Activated CD8-positive, alpha-beta memory T cell treated with anti-CD3 and anti-CD28 coated beads, Interleukin-2, amount 50 U/mL, for 1 hour (primary cell): ENCODE measurements at regions not wholly inside any gene's neighbourhood (a gene's known extent, or its start where the extent isn't known, plus 50 kb on each side); places are given as distances from the start of the nearest gene placed in this dataset.

ENCODE experiments used
- DNase-seq: peaks from one replicate; pipeline ENCODE4 v3.0.0-alpha.2; 2020; ENCODE audit errors: extremely low read depth

DNA sequence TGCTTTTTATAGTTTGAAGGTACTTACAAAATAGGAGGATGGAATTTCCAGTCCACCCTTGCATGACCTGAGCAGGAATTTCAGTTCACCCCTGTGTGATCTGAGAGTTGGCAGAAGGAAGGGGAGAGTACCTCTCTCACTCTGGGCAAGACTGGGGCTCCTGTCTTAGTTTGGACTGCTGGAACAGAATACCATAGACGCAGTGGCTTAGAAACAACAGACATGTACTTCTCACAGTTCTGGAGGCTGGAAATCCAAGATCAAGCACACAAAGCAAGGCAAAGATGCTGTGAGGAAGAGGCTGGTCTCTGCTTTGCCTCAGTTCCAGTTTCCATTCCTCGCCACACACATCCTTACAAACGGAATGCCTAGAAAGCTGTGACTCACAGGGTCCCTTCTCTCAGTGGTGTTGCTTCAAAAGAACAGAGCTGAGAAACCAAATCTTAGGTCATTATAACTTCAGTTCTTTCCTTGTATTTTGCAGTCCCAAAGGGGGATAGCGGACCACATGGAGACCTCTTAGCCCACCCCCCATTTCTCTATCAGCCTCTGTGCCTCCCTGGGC, 108.8 kb upstream of the HAAO start:
- DNase-seq: no peak

DNA sequence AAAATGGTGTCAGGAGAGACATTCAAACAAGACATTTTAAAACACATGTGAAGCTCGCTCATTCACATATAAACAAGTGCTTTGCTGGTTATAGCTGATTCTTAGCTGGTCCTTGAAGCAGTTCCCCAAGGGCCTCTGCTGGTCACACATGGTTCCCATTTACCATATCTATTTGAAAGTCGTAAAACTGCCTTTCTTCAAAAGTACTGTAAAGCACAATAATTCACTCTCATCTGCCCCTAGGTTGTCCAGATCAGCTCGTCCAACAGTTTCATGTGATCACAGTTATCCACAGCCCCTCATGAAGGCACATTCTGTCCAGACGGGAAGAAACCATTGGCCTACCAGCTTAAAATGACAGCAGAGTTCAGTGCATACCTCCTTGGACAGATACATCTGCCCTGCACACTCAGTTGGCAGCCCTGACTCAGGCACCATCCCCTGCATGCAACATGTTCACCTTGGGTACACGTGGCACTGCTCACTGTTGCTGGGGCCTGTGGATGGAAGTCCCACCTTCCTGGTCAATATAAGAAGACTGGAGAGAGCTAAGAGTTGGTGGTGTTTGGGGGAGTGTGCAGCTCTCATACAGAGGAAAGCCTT, 108.0 kb upstream of the HAAO start:
- DNase-seq: no peak

DNA sequence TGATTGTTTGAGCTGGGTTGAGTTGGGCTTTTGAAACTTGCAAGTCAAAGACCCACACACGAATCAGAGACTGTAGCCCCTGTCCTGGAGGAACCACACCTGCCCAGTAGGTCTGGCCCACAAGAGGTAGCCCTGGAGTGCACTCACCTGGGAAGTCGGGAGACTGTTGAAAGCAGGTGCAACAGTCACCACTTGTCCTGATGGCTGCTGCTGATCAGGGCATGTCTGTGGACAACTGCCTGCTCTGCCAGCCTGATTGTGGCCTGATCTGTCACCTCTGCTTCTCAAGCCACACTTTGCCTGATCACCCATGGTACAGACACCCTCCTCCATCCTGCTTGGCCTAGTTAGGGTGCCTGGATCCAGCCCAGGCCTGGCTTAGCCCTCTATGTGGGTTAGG, 105.0 kb upstream of the HAAO start:
- no peak for DNase-seq

DNA sequence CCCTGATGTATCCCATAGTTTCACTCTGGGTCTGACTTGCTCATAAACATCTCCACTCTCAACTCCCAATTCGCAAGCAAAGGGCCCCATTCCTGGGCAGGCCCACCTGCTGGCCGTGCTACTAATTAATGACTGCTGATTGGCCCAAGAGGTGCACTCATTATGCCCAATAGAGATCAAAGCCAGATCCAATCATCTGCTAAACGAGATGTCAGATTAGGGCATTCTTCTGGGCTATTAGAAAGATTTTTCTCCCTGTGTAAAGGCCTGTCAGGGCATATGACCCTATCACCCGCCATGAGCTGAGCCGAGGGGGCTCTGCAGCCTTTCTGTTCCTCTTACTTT, 103.4 kb upstream of the HAAO start:
- DNase-seq: no peak

DNA sequence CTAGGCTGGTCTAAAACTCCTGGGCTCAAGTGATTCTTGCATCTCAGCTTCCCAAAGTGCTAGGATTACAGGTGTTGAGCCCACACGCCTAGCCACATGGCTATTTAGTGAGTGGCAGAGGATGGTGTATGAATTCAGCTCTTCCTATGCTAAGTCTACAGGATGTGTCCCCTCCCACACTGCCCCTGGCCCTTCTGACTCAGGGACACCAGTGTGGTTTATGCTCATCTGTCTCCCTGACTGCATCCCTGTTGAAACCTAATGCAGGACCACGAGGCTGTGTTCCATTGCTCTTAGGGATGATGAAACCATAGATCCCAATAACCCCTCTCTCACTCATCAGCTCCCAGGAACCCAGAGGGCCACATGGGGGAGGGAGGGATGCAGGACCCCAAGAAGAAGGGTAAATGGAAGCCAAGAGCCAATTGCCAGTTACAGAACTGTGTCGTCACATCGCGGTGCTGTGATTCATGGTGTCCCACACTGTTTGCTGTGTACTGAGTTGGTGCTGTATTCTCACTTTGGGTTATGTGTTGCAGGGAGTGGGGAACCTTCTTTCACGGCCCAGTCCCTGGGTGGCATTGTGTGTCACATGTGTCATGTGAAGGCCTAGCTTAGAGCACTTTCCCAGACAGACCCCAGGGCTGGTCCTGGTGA, 102.9 kb upstream of the HAAO start:
- DNase-seq: no peak

DNA sequence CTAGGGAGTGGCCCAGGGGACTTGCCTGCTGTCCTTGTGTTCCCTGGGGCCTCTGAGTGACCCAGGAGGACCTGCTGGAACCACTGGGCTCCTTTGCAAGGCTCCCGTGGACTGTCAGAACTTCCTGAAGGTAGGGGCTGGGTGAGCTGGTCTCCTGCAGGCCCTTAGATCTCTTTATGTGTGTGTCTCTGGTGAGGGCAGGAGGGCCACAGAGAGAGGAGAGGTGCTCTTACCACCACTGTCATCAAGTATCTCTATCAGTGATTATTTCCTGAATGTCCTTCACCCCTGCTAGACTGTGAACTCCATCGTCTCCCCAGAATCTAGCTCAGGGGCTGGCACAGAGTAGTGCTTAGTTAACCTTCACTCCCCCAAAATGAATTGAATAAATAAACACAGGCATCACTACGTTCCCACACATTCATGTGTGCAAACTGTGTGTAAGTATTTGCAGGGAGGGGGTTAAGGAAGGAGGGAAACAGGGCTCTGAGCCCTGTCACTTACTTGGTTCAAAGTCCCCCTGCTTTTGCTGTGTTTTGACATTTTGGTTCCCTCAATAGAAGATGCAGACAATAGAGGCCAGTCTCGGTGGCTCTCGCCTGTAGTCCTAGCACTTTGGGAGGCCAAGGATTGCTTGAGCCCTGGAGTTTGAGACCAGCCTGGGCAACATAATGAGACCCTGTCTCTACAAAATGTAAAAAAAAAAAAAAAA, 100.8 kb upstream of the HAAO start:
- DNase-seq: no peak

DNA sequence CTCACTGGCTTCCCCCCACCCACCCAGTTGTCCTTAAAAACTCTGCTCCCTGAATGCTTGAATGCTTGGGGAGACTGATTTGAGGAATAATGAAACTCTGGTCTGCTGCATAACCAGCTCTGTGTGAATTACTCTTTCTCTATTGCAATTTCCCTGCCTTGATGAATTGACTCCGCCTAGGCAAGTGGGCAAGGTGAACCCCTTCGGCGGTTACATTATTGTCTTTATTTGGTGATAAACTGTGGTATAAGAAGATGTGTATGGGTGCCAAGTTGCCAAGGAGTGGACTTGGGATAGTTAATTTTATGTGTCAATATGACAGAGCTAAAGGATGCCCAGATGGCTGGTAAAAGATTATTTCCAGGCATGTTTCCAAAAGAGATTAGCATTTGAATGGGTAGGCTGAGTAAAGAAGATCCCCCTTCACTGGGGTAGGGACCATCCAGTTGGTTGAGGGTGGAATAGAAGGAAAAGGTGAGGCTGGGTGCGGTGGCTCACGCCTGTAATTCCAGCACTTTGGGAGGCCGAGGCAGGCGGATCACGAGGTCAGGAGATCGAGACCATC, 98.5 kb upstream of the HAAO start:
- no peak for DNase-seq

DNA sequence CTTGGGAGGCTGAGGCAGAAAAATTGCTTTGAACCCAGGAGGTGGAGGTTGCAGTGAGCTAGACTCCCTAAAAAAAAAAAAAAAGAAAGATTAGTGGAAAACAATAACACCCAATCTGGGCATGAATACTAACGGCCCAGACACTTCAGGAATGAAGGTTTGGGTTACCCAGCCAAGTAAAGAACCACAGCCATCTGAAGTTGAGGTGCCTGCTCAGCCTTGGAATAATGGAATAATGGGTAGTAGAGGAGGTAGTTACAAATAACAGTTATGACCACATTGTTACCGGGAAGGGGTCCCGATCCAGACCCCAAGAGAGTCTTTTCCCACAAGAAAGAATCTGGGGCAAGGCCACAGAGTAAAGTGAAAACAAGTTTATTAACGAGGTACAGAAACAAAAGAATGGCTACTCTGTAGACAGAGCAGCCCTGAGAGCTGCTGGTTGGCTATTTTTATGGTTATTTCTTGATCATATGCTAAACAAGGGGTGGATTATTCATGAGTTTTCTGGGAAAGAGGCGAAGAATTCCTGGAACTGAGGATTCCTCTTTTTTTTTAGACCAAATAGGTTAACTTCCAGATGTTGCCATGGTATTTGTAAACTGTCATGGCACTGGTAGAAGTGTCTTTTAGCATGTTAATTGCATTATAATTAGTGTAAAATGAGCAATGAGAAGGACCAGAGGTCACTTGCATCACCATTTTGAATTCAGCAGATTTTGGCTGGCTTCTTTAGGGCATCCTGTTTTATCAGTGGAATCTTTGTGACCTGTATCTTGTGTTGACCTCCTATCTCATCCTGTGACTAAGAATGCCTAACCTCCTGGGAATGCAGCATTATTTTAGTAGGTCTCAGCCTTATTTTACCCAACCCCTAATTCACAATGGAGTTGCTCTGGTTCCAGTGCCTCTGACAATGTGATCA, 96.2 kb upstream of the HAAO start:
- no peak for DNase-seq

DNA sequence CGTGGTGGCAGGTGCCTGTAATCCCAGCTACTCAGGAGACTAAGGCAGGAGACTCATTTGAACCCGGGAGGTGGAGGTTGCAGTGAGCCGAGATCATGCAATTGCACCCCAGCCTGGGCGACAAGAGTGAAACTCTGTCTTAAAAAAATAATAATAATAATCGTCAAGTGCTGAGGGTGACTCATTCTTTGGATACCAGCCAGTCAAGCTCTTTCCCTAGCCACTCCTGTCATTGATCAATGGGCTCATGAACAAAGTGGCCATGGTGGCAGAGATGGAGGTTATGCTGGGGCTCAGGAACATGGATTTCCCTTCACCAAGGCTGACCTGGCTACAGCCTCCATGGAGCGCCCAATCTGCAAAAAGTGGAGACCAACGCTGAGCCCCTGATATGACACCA, 94.5 kb upstream of the HAAO start:
- DNase-seq: no peak

DNA sequence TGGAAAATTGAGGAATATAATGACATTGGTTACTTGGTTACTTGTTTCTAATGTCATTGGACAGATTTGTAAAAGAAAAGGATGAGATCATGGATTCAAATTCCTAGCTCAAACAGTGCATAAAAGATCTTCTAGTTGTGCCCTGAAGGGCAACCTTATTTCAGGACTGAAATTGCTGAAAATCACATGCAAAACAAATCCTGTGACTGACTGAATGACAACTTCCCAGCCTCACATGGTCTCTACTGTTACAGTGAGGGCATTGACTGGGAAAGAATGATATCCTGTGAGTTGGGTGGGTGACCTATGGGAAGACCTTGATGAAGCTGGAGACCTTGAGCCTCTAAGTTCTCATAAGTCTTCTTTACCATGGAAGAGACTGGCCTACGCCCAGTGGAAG, 90.4 kb upstream of the HAAO start:
- DNase-seq: no peak

DNA sequence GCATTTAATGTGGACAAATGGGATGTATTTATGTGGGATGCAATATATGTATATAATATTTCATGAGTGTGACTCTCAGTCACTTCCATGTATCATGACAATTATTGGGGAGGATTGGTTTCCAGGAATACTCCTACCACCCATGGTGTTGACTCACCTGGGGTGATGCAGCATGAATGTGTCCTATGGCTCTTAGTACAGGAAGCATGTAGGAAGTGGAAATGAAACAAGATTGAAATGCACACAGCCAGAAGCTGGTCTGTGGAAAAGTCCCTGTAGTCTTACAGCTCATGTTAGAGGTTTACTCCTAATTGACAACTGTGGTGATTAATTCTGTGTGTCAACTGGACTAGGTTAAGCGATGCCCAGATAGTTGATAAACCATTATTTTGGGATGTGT, 89.3 kb upstream of the HAAO start:
- no peak for DNase-seq

DNA sequence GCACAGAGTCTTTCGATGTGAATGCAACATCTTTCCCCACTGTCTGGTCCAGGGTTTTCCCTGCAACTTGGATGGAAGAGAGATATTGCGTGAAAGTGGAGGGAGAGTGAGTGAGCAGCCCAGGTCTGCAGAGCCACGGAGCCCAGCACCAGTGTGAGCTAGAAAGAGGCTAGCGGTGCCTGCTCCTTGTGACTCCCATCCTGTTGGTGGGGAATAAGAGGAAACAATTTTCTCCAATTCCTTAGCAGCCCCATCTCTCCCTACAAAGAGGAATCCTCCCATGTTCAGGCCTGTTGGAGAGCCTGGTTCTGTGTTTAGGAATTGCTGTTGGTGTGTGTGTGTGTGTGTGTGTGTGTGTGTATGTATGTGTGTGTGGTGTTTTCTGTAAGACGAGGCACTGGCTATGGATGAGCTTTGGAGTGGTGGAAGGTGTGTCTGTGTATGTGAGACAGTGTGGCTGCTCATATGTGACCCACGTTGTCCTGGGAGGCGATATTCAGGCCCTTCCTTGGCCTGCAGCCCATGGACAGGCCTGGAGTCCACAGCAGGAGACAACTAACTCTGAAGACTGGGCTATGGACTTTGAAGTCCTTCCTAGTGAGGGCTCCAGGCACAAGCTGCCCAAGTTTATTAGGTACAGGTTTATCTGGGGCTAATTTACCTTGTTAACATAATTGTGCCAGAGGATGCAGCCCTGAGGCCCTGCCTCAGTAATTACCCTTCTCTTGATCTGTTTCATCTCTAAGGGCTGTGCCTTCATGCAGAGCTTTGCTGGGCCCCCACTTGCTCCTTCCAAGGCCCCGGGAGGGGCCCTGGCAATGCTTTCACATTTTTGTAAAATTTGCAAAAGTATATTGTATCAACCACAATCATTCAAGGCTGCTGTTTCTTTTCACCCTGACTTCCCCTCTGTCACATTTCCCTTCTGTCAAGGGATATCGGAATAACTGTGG, 88.6 kb upstream of the HAAO start:
- DNase-seq: no peak

DNA sequence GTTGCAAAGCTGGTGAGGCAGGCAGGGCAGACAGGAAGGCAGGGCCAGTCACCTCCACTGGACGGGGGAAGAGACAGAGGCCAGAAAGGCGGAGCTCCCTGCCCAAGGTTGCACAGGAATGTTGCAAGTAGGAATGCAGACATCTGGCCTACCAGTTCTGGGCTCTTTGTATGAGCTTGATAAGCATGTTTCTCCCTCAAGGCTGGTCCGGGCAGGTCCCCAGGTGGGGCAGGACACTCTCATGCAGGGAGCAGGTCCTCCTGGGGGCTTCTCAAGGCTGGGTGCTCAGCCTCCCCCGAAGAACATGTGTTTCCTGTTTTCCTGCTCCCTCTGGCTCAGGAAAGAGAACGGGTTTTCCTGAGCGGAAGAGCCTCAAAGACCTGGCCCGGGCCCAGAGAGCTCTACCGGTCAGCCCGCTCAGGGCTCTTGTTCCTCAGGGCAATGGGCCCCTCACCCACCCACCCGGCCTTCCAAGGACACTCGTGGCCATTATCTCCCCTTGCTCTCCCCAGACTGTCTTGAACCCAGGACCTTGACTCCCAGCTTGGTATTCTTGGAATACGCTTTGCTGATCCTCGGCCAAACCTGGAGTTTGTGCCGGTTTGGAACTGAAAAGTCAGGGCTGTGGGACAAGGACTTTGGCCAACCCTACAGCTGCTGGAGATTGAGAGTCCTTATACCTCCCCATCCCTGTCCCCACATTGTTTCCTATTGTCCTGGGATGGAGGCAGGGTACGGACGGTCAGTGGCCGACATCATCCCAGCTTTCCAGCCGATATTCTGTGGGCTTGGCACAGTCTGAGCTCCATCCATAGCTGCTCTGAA, 87.7 kb upstream of the HAAO start:
- DNase-seq: no peak

DNA sequence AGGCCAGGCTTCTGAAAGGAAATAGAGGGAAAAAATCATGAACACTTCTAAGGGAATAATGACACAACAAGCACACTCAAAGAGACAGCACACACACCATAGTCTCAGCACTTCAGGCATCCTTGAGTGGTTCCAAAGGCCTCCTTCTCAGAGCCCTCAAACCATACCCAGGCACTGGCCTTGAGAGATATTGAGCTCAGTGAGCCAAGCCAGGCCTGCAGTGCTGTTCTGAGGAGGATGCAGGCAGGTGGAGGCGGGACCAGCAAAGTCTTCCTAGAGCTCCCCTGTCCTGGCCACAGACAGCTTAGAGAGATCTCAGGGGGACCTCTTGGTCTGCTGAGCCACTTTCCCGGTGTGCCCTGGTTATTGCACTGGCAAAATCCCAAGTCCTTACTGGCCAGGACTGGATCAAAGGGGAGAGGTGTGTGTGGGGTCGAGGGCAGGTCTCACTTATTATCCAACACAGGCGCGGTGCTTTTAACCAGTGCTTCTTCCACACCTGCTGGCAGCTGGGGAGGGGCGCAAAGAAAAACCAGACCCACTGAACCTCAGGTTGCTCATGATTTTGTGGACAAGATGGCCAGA, 86.8 kb upstream of the HAAO start:
- DNase-seq: no peak

DNA sequence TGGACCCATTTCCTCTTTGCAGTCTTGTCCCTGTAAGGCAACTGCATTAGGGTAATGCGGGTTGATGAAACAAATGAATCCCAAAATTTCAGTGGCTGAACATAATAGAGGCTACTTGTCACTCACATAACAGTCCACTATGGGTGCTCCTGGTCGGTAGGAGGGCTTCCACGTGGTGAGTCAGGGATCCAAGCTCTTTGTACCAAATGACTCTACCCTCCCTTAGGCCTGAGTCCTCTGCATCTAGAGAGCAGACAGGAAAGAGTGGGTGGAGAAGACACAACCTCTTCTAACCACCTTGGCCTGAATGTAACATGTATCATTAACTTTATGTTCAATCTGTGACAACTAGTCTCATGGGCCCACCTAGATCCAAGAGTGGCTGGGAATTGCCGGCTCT, 86.2 kb upstream of the HAAO start:
- DNase-seq: no peak

DNA sequence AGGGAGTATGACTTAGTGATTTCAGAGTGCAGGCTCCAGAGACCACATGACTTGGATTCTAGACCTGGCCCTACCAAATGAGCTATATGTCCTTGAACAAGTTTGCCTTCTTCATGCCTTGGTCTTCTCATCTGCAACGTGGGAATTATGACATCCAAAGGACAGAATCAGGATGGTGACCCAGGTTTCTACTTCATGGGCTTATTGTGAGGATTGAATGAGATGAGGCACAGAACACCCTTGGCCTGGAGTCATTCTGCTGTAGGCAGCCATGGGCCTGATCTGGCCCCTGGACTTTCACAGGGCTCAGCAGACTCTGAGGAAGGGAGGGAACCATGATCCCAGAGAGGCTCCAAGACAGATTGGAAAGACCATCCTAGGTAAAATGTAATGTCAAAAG, 85.6 kb upstream of the HAAO start:
- no peak for DNase-seq

DNA sequence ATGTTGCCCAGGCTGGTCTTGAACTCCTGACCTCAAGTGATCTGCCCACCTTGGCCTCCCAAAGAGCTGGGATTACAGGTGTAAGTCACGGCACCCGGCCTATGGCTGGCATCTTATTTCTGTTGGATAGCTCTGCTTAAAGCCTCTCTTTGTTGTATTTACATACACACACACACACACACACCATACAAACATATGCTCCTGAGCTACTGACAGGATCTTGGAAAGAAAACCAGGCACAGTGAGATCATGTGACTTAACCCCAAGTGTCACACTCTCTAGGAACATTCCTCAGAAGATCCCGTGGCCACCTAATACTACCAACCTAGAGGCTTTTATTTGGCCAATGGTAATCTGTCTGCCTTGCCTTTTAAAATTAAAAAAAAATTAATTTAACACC, 85.1 kb upstream of the HAAO start:
- DNase-seq: no peak

DNA sequence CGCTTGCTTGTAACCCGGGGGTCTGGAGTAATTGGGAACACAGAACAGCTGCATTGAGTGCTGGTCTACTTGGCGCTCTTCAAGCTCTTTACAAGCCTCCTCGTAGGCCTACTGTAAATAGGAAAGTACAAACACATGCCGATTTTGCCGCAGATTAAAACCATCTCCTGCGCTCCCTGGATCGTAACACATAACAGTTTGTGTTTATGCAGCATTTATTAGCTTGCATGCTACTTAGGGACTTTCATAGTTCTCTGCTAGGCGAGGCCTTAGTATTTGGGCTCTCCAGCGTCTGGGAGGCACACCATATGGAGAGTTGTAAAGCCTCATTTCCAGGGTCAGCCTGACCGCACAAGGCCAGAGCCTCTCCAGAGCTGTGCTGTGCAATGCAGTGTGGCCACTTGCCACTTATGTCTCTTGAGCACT, 84.0 kb upstream of the HAAO start:
- DNase-seq: no peak

DNA sequence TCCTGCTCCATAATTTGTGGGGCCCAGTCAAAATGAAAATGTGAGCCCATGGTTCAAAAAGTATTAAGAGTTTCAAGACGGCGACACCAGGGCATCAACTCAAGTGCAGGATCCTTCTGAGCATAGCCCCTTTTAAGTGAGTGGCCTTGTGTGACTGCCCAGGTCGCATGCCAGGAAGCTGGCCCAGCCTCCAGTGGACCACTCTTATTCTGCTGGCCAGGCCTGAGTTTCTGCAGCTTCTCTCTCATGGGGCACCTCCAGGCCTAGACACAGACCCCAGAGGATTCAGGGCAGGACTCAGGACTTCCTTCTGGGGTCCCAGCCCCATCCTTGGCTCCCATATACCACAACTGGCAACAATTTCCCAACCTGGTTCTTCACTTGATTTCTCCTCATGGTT, 83.5 kb upstream of the HAAO start:
- DNase-seq: no peak
